ENCODE measurements at regions not wholly inside any gene's neighbourhood (a gene's known extent, or its start where the extent isn't known, plus 50 kb on each side); places are given as distances from the start of the nearest gene placed in this dataset.

DNA sequence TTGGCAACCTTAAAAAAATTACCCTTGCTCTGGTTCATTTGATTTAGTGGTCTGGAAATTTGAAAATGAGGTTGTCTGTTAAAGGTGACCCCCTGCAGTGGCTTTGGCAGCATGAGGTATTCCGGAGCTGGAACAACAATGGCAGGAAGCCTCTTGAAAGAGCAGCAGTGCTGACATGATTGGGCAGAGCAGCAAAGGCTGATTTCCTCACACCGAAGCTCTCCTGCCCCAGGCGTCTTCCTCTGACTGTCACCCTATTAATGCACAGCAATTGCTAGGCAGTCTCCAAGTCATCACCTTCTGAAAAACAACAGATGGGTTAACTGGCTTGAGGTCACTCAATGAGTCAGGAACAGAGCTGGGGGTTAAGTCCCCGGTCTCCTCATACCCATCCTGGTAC lies 241.8 kb upstream of the MMS22L start:
- TF ChIP-seq TCF4 (CRISPR knock-in tag; IDR thresholded peaks at IDR 0.05; ENCODE audit: borderline replicate concordance) = no peak
- no peak for TF ChIP-seq OSR1 (CRISPR knock-in tag; IDR thresholded peaks at IDR 0.05)
- no peak for TF ChIP-seq BACH2 (CRISPR knock-in tag; IDR thresholded peaks at IDR 0.05; ENCODE audit: borderline replicate concordance)
- TF ChIP-seq, protein P1, sequence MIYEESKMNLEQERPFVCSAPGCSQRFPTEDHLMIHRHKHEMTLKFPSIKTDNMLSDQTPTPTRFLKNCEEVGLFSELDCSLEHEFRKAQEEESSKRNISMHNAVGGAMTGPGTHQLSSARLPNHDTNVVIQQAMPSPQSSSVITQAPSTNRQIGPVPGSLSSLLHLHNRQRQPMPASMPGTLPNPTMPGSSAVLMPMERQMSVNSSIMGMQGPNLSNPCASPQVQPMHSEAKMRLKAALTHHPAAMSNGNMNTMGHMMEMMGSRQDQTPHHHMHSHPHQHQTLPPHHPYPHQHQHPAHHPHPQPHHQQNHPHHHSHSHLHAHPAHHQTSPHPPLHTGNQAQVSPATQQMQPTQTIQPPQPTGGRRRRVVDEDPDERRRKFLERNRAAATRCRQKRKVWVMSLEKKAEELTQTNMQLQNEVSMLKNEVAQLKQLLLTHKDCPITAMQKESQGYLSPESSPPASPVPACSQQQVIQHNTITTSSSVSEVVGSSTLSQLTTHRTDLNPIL (CRISPR knock-in tag; IDR thresholded peaks at IDR 0.05; ENCODE audit: low read depth) = no peak
- TF ChIP-seq PPARA (CRISPR knock-in tag; IDR thresholded peaks at IDR 0.05; ENCODE audit: borderline replicate concordance) = no peak
- TF ChIP-seq PATZ1 (CRISPR knock-in tag; IDR thresholded peaks at IDR 0.05; ENCODE audit: borderline replicate concordance) = no peak
- no peak for TF ChIP-seq ISL1 (CRISPR knock-in tag; IDR thresholded peaks at IDR 0.05)
- TF ChIP-seq ZNF70 (CRISPR knock-in tag; IDR thresholded peaks at IDR 0.05) = no peak
- TF ChIP-seq CSDC2 (CRISPR knock-in tag; IDR thresholded peaks at IDR 0.05) = no peak
- no peak for TF ChIP-seq ZNF565 (CRISPR knock-in tag; conservative IDR thresholded peaks at IDR 0.05; ENCODE audit: low read depth)
- TF ChIP-seq SNAI2 (CRISPR knock-in tag; IDR thresholded peaks at IDR 0.05) = no peak
- TF ChIP-seq ZFP30 (CRISPR knock-in tag; IDR thresholded peaks at IDR 0.05) = no peak
- no peak for TF ChIP-seq ARNTL (CRISPR knock-in tag; IDR thresholded peaks at IDR 0.05; ENCODE audit: borderline replicate concordance, low read depth)
- no peak for TF ChIP-seq ZFP3 (CRISPR knock-in tag; IDR thresholded peaks at IDR 0.05)
- ATAC-seq = no peak

- TF ChIP-seq ZNF70 (CRISPR knock-in tag; IDR thresholded peaks at IDR 0.05) (no peak), ARNTL (CRISPR knock-in tag; IDR thresholded peaks at IDR 0.05; ENCODE audit: borderline replicate concordance, low read depth) (no peak), ESRRG (CRISPR knock-in tag; IDR thresholded peaks at IDR 0.05) (no peak), GLIS3 (CRISPR knock-in tag; IDR thresholded peaks at IDR 0.05) (no peak), SNAI2 (CRISPR knock-in tag; IDR thresholded peaks at IDR 0.05) (no peak), TCF4 (CRISPR knock-in tag; IDR thresholded peaks at IDR 0.05; ENCODE audit: borderline replicate concordance) (no peak), ZFP3 (CRISPR knock-in tag; IDR thresholded peaks at IDR 0.05) (no peak), RARB (CRISPR knock-in tag; IDR thresholded peaks at IDR 0.05) (no peak), PPARA (CRISPR knock-in tag; IDR thresholded peaks at IDR 0.05; ENCODE audit: borderline replicate concordance) (no peak), ZC3H10 (CRISPR knock-in tag; IDR thresholded peaks at IDR 0.05) (no peak), ZNF565 (CRISPR knock-in tag; conservative IDR thresholded peaks at IDR 0.05; ENCODE audit: low read depth) (no peak), CSRNP3 (CRISPR knock-in tag; IDR thresholded peaks at IDR 0.05) (no peak), ZFP30 (CRISPR knock-in tag; IDR thresholded peaks at IDR 0.05) (no peak), OSR1 (CRISPR knock-in tag; IDR thresholded peaks at IDR 0.05) (no peak), PATZ1 (CRISPR knock-in tag; IDR thresholded peaks at IDR 0.05; ENCODE audit: borderline replicate concordance) (no peak), TOX (CRISPR knock-in tag; IDR thresholded peaks at IDR 0.05; ENCODE audit: borderline replicate concordance) (no peak), BACH2 (CRISPR knock-in tag; IDR thresholded peaks at IDR 0.05; ENCODE audit: borderline replicate concordance) (no peak)
- TF ChIP-seq, protein P2, sequence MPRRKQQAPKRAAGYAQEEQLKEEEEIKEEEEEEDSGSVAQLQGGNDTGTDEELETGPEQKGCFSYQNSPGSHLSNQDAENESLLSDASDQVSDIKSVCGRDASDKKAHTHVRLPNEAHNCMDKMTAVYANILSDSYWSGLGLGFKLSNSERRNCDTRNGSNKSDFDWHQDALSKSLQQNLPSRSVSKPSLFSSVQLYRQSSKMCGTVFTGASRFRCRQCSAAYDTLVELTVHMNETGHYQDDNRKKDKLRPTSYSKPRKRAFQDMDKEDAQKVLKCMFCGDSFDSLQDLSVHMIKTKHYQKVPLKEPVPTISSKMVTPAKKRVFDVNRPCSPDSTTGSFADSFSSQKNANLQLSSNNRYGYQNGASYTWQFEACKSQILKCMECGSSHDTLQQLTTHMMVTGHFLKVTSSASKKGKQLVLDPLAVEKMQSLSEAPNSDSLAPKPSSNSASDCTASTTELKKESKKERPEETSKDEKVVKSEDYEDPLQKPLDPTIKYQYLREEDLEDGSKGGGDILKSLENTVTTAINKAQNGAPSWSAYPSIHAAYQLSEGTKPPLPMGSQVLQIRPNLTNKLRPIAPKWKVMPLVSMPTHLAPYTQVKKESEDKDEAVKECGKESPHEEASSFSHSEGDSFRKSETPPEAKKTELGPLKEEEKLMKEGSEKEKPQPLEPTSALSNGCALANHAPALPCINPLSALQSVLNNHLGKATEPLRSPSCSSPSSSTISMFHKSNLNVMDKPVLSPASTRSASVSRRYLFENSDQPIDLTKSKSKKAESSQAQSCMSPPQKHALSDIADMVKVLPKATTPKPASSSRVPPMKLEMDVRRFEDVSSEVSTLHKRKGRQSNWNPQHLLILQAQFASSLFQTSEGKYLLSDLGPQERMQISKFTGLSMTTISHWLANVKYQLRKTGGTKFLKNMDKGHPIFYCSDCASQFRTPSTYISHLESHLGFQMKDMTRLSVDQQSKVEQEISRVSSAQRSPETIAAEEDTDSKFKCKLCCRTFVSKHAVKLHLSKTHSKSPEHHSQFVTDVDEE (CRISPR knock-in tag; IDR thresholded peaks at IDR 0.05) = no peak
- TF ChIP-seq, protein P3, sequence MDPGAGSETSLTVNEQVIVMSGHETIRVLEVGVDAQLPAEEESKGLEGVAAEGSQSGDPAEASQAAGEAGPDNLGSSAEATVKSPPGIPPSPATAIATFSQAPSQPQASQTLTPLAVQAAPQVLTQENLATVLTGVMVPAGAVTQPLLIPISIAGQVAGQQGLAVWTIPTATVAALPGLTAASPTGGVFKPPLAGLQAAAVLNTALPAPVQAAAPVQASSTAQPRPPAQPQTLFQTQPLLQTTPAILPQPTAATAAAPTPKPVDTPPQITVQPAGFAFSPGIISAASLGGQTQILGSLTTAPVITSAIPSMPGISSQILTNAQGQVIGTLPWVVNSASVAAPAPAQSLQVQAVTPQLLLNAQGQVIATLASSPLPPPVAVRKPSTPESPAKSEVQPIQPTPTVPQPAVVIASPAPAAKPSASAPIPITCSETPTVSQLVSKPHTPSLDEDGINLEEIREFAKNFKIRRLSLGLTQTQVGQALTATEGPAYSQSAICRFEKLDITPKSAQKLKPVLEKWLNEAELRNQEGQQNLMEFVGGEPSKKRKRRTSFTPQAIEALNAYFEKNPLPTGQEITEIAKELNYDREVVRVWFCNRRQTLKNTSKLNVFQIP (CRISPR knock-in tag; IDR thresholded peaks at IDR 0.05; ENCODE audit: borderline replicate concordance, low read depth) = no peak
- TF ChIP-seq, protein P1 (CRISPR knock-in tag; IDR thresholded peaks at IDR 0.05; ENCODE audit: low read depth) = no peak
- ATAC-seq = no peak
Observed at GRCh38 chr6:97535800-97536199, 252.8 kb upstream of the MMS22L start.

Data from SK-N-SH treated with all-trans-retinoic acid at 6 μM for 48 hours (cell line).